Renal pelvis (tissue), 1 donor: ENCODE measurements at regions not wholly inside any gene's neighbourhood (a gene's known extent, or its start where the extent isn't known, plus 50 kb on each side); places are given as distances from the start of the nearest gene placed in this dataset.
"Not testable (repeated sequence)": the region's sequence is repeated elsewhere in the genome, so short reads cannot be mapped to it uniquely, and the experiment has no call there.

ENCODE experiments used
- DNase-seq: peaks from one replicate; pipeline ENCODE4 v3.0.0-alpha.2; 2013

- no peak for DNase-seq
Observed at GRCh38 chr6:55955684-55956083, 80.3 kb upstream of the BMP5 start.

GRCh38 chr6:55954436-55954835 lies 79.0 kb upstream of the BMP5 start:
- DNase-seq, result no peak

GRCh38 chr6:55953335-55953734 lies 77.9 kb upstream of the BMP5 start:
- DNase-seq, result no peak

- DNase-seq, result no peak
Observed at GRCh38 chr6:55950071-55950814, 74.9 kb upstream of the BMP5 start.

- DNase-seq, result no peak
Observed at GRCh38 chr6:55943329-55943728, 67.9 kb upstream of the BMP5 start.

- no peak for DNase-seq
Observed at GRCh38 chr6:55941702-55942101, 66.3 kb upstream of the BMP5 start.

GRCh38 chr6:55937951-55938690 lies 62.7 kb upstream of the BMP5 start:
- no peak for DNase-seq

GRCh38 chr6:55937261-55937947 lies 62.0 kb upstream of the BMP5 start:
- DNase-seq, result no peak

GRCh38 chr6:55931101-55931500 lies 55.7 kb upstream of the BMP5 start:
- DNase-seq, result no peak

- not testable (repeated sequence) for DNase-seq
Observed at GRCh38 chr6:55927713-55928112, 52.3 kb upstream of the BMP5 start.

GRCh38 chr6:55925292-55925691 lies 49.9 kb upstream of the BMP5 start:
- DNase-seq, result no peak
